ENCODE measurements at regions not wholly inside any gene's neighbourhood (a gene's known extent, or its start where the extent isn't known, plus 50 kb on each side); places are given as distances from the start of the nearest gene placed in this dataset.
"Not testable (repeated sequence)": the region's sequence is repeated elsewhere in the genome, so short reads cannot be mapped to it uniquely, and the experiment has no call there.

DNA sequence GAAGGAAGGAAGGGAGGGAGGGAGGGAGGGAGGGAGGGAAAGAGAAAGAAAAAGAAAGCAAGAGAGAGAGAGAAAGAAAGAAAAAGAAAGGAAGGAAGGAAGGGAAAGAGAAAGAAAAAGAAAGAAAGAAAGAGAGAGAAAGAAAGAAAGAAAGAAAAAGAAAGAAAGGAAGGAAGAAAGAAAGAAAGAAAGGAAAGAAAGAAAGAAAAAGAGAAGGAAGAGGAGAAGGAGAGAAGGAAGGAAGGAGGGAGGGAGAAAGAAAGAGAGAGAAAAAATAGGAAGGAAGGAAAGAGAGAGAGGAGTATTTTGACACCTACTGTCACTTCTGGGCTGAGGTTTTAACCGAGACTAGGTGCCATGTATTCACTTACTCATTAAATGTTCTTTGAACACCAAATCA lies 166.6 kb upstream of the PKN2 start:
- TF ChIP-seq, protein P1, sequence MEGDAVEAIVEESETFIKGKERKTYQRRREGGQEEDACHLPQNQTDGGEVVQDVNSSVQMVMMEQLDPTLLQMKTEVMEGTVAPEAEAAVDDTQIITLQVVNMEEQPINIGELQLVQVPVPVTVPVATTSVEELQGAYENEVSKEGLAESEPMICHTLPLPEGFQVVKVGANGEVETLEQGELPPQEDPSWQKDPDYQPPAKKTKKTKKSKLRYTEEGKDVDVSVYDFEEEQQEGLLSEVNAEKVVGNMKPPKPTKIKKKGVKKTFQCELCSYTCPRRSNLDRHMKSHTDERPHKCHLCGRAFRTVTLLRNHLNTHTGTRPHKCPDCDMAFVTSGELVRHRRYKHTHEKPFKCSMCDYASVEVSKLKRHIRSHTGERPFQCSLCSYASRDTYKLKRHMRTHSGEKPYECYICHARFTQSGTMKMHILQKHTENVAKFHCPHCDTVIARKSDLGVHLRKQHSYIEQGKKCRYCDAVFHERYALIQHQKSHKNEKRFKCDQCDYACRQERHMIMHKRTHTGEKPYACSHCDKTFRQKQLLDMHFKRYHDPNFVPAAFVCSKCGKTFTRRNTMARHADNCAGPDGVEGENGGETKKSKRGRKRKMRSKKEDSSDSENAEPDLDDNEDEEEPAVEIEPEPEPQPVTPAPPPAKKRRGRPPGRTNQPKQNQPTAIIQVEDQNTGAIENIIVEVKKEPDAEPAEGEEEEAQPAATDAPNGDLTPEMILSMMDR (IDR thresholded peaks at IDR 0.05): not testable (repeated sequence)
- not testable (repeated sequence) for TF ChIP-seq EP300 (IDR thresholded peaks at IDR 0.05)
